Activated naive CD4-positive, alpha-beta T cell treated with anti-CD3 and anti-CD28 coated beads, Interleukin-2, amount 10 ng/mL, durations not matched to agents 7 days and 5 days (primary cell): ENCODE measurements at regions not wholly inside any gene's neighbourhood (a gene's known extent, or its start where the extent isn't known, plus 50 kb on each side); places are given as distances from the start of the nearest gene placed in this dataset.

Experiments used
- CTCF ChIA-PET: fragments of 350-600 bp; sonication (Branson Sonifier 250); formaldehyde crosslinking; loops from one replicate; lab custom pipeline; 2021; ENCODE audit warnings: antibody characterized with exemption; lab: Charles Lee
- DNase-seq: peaks from one replicate; pipeline ENCODE4 v3.0.0-alpha.2; 2020
- H3K27ac Mint-ChIP-seq: one replicate; pipeline ENCODE4 v1.8.0; 2021; ENCODE audit warnings: mild to moderate bottlenecking, moderate library complexity, mixed read lengths
- H3K27me3 Mint-ChIP-seq: one replicate; pipeline ENCODE4 v1.8.0; 2021; ENCODE audit warnings: mild to moderate bottlenecking, mixed read lengths
- H3K36me3 Mint-ChIP-seq: one replicate; pipeline ENCODE4 v1.8.0; 2021; ENCODE audit warnings: mixed read lengths
- H3K4me1 Mint-ChIP-seq: one replicate; pipeline ENCODE4 v1.8.0; 2021; ENCODE audit warnings: mixed read lengths
- H3K4me3 Mint-ChIP-seq: one replicate; pipeline ENCODE4 v1.8.0; 2021; ENCODE audit warnings: mild to moderate bottlenecking, moderate library complexity, mixed read lengths
- H3K9me3 Mint-ChIP-seq: one replicate; pipeline ENCODE4 v1.8.0; 2021; ENCODE audit warnings: mixed read lengths

DNA sequence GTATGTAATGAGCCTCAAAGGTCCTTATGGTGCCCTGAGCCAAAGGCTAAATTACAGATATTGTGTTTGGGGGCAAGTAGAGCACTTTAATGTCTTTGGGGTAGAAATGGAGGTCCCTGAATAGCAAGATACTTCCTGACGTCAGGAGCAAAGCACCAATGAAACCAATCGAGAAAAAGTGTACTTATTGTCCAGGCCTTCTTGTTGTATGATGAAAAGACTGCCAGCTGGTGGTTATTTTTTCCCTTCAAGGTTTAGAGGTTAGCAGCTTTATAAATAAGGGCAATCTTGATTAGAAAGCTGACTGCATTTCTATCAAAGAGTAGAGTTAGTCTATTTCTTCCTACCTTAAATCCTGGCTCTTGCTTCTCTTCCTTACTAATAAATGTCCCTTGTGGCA lies 76.1 kb upstream of the HSF2 start:
- DNase-seq = no peak
- peak overlapping the region; percentile 76 for H3K4me3 Mint-ChIP-seq
- CTCF ChIA-PET = no interaction called here
- peak overlapping the region; percentile 55 for H3K27ac Mint-ChIP-seq
- no peaks in the 10 kb centered on the region for H3K27me3 Mint-ChIP-seq
- H3K4me1 Mint-ChIP-seq = peaks cover 18% of the 10 kb centered on the region
- H3K9me3 Mint-ChIP-seq = peaks cover 2% of the 10 kb centered on the region
- H3K36me3 Mint-ChIP-seq = no peaks in the 10 kb centered on the region

DNA sequence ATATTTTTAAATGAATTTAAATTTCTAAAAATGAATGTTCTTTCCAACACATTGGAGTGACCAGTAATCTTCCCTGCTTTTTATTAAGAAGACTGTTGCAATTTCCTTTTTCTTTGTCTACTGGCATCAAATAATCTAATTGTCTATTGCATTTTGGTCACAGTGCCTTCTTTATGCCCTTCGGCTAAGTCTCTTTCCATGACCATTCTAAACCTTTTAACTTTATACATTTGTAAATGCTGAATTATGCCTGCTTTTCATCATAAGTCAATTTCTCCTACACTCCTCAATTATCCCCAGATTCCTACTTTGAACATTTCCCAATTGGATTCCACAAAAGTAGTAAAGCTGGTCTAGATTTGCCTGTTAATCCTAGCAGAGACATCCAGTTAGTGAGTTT lies 69.1 kb upstream of the HSF2 start:
- H3K4me1 Mint-ChIP-seq = no peaks in the 10 kb centered on the region
- no peaks in the 10 kb centered on the region for H3K36me3 Mint-ChIP-seq
- H3K27ac Mint-ChIP-seq = no peak overlapping the region

DNA sequence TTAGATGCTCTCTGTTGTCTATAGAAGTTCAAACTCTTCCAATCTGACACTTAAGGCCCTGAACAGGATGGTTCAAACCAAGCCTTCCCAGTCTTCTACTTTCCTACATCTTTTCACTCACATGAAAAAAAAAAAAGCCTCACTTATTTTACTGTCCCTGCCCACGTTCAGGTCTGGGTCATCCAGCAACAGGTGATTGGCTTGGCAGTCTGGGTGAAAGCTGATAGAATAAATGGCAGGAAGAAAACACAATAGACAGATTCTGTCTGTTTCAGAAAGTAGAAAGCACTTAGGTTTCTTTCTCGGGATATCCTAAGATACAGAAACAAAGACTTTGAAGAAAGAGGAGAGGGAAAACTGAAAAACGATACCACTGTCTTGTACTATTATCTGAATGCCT lies 61.8 kb upstream of the HSF2 start:
- CTCF ChIA-PET = no interaction called here
- Mint-ChIP-seq H3K4me3 (no peak overlapping the region), H3K27ac (no peak overlapping the region), H3K9me3 (no peaks in the 10 kb centered on the region), H3K4me1 (no peaks in the 10 kb centered on the region), H3K27me3 (no peaks in the 10 kb centered on the region), H3K36me3 (no peaks in the 10 kb centered on the region)
- DNase-seq = no peak

More for the DNA sequence above, 69.1 kb upstream of the HSF2 start:
- no peak for DNase-seq
- Mint-ChIP-seq H3K9me3 (no peaks in the 10 kb centered on the region), H3K4me3 (no peak overlapping the region), H3K27me3 (no peaks in the 10 kb centered on the region)
- CTCF ChIA-PET = no interaction called here

DNA sequence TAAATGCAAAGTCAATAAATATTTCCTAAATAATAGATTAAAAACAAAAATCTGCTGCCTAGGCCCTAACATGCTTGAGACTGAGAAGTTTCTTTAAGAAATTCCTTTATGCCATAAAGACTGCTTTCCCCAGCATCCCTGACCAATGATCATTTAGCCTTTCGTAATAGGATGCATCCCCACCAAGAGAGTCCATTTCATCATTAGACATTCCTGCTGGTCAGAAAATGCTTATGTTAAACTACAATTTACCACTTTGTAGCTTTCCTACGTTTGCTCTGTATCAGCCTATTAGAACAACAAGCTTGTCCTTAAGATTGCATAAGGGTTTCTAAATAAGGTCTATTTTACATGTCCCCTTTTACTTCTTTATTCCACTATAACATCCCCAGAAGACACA lies 59.8 kb upstream of the HSF2 start:
- H3K4me1 Mint-ChIP-seq = no peaks in the 10 kb centered on the region
- H3K4me3 Mint-ChIP-seq = no peak overlapping the region
- H3K9me3 Mint-ChIP-seq = no peaks in the 10 kb centered on the region
- CTCF ChIA-PET = no interaction called here
- no peaks in the 10 kb centered on the region for H3K36me3 Mint-ChIP-seq
- no peak for DNase-seq
- H3K27ac Mint-ChIP-seq = no peak overlapping the region
- no peaks in the 10 kb centered on the region for H3K27me3 Mint-ChIP-seq

DNA sequence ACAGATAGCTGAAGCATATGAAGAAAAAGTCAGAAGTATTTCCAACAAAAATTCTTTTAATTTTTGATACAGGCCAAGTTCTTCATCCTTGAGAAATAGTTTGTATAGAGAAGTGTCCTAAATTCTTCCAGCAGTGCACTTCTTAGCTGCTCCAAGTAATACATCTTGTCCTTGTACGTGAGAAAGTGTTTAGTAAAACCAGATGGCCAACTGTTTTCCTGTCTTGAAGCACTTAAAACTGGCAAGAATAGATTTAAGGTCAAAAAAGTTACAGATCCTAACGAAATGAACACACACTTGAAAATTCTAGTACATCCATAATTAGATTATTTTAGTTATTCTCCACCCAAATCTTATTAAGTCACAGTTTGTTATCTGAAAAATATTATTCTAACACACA lies 52.2 kb upstream of the HSF2 start:
- Mint-ChIP-seq H3K4me1 (no peaks in the 10 kb centered on the region), H3K27me3 (no peaks in the 10 kb centered on the region), H3K36me3 (no peaks in the 10 kb centered on the region), H3K27ac (no peak overlapping the region), H3K4me3 (no peak overlapping the region), H3K9me3 (no peaks in the 10 kb centered on the region)
- no peak for DNase-seq
- CTCF ChIA-PET = no interaction called here

DNA sequence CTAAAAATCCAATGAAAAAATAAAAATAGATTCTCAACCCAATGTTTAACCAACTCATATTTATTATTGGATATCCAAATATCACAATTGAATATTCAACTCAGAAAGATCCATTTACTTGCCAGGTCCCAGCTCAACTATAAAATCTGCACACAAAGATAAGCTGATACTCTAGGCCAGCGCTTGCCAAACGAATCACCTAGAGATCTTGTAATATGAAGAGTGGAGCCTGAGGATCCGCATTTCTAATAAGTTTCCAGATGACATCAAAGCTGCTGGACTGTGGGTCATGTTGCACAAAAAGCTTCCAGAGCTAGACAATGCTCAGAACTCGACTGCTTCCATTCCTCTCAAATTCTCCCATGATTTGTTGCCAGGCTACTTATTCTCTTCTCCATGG lies 51.7 kb upstream of the HSF2 start:
- DNase-seq = no peak
- no peaks in the 10 kb centered on the region for H3K36me3 Mint-ChIP-seq
- H3K4me1 Mint-ChIP-seq = no peaks in the 10 kb centered on the region
- no peak overlapping the region for H3K4me3 Mint-ChIP-seq
- CTCF ChIA-PET = no interaction called here
- no peaks in the 10 kb centered on the region for H3K9me3 Mint-ChIP-seq
- no peak overlapping the region for H3K27ac Mint-ChIP-seq
- no peaks in the 10 kb centered on the region for H3K27me3 Mint-ChIP-seq
